C1 segment of cervical spinal cord (tissue), 14 donors: ENCODE measurements at regions not wholly inside any gene's neighbourhood (a gene's known extent, or its start where the extent isn't known, plus 50 kb on each side); places are given as distances from the start of the nearest gene placed in this dataset.
"Not testable (repeated sequence)": the region's sequence is repeated elsewhere in the genome, so short reads cannot be mapped to it uniquely, and the experiment has no call there.

Source experiments
- DNase-seq, 14 donors: peaks; one replicate each; lab custom pipeline; 2025; lab: John Stamatoyannopoulos, UW

- no peak for DNase-seq
Observed at GRCh38 chrX:55326985-55327384, 62.3 kb upstream of the PAGE3 start.

DNA sequence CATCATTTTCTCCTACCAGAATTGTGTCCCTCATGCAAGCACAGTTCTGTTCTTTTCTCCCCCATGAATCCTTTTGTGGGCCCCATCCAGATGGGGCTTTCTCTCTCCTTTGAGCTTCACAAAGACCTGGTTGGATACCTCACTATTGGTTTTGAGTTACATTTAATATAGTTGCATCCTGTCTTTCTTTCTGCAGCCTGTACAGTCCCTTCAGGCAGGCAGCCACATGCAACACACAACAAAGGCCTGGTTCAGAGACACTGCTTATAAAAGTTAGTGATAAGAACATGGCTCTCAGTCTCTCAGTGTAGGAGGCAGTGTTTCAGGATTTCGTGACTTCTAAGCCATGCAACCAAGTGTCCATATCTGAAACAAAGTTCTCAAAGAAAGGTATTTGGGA is 70.6 kb upstream of the PAGE3 start:
- no peak for DNase-seq

DNA sequence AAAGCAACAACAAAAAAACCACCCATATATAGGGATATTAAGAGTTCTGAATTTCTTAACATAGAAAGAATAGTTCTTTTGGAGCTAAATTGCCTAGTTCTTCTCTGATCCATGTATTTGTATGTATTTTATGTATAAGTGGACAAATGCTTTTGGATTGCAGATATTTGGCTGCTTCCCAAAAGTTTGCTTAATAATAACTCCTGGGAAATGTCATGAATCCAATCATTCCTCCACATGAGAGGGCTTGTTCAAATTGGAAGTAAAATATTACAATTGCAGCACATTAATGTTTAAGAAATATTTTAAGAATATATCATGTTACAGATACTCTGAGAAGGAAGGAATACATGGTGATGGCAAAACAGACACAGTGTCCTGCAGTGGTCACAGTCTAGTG is 71.5 kb upstream of the PAGE3 start:
- no peak for DNase-seq

DNA sequence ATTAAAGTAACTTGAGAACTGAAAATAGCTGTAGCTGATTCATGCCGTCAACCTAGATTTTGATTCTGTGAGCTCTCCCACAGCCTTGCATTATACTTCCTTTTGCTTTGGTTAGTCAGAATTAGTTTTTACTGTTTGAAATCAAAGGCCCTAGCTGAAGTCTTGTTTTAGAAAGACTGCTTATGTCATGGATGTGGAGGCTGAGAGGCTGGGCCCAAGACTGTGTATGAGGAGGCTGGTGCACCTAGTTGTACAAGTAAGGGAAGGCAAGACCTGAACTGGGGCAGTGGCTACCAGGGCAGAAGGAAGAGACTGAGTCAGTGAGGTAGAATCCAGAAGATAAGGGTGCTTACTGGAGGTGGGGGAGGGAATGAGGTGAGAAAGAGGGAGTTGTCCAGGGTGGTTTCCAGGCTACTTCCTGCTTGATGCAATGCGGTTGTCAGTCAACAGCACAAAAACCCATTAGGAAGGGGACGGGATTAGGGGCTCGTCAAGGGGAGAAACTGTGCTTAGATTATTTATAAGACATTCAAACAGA is 76.2 kb upstream of the PAGE3 start:
- no peak for DNase-seq

DNA sequence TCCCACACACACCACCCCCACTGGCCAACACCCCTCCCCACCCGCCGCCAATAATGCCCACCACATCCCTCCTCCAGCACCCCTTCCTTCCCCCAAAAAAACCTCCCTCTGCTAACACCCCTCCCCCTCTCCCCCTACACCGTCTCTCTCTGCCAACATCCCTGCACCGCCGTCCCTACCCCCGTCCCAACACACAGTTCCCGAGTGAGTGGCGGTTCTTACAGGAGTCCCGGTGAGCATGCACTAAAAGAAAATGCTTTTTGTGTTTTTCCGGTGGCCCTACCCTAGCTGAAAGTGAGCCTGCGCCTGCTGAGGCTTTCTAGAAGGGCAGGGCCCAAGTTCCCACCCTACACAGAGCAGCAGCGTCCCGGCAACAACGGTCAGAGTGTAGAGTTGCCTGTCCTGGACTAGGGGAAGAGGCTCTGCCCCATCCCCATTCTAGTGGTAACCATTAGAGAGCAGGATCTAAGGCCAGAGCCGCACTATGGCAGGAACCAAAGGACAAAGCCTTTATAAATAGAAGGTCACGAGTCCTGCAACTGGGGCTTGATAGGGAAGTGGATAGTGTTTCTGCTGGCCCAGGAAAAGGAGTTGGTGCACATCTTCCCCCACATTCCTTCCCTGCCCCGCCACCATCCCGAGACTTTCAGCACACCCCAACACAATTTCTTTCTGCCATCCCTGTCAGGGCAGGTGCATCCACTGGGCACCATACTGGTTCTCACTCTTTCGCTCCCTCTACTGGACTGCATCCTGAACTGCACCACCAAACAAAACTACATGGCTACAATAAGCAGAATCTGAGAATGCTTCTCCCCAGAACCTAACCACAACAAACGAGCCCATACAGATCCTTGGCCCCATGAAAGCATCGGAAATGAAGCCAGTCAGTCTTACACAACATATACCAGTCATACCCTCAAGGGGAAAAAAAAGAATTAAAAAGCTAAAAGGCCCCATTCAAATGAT is 78.1 kb upstream of the PAGE3 start:
- DNase-seq, result peak in 2 of 14 donors; percentile 0 to 1

- no peak for DNase-seq
Observed at GRCh38 chrX:55356609-55357008, 91.9 kb upstream of the PAGE3 start.

- no peak for DNase-seq
Observed at GRCh38 chrX:55357236-55357635, 92.5 kb upstream of the PAGE3 start.

- DNase-seq, result no peak
Observed at GRCh38 chrX:55379396-55379795, 72.5 kb upstream of the MAGEH1 start.

DNA sequence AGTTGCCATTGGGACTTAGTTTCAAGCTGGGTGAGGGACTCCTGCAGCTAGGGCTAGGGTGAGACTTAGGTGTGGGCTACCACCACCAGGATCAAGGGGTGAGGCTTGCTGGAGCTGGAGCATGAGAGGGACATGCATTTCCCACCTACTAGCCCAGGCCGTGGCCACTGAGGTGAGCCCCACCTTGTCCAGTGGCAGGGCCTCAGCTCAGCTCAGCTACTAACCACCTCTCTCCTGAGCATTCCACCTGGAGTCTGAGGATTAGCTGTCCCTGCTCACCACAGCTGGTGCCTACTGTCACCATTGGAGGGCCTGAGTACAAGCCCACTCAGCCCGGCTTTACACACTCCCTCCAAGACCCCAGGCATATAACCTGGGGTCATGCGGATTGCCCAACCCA is 62.6 kb upstream of the MAGEH1 start:
- no peak for DNase-seq

DNA sequence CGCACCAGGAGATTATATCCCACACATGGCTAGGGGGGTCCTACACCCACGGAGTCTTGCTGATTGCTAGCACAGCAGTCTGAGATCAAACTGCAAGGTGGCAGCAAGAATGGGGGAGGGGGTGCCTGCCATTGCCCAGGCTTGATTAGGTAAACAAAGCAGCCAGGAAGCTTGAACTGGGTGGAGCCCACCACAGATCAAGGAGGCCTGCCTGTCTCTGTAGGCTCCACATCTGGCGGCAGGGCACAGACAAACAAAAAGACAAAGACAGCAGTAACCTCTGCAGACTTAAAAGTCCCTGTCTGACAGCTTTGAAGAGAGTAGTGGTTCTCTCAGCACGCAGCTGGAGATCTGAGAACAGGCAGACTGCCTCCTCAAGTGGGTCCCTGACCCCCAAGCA is 55.1 kb upstream of the MAGEH1 start:
- DNase-seq, result not testable (repeated sequence)
